Chondrocyte (in vitro differentiated cells): ENCODE measurements at regions not wholly inside any gene's neighbourhood (a gene's known extent, or its start where the extent isn't known, plus 50 kb on each side); places are given as distances from the start of the nearest gene placed in this dataset.
"Not testable (repeated sequence)": the region's sequence is repeated elsewhere in the genome, so short reads cannot be mapped to it uniquely, and the experiment has no call there.

ENCODE experiments used
- DNase-seq: peaks from one replicate; pipeline ENCODE4 v3.0.0; 2021; ENCODE audit warnings: mixed read lengths, low spot score
- H3K27ac Mint-ChIP-seq: one replicate; pipeline ENCODE4 v1.8.0; 2021; ENCODE audit warnings: mild to moderate bottlenecking, moderate library complexity, mixed read lengths; ENCODE audit not compliant: unreplicated experiment
- H3K27me3 Mint-ChIP-seq: 2 replicates; pipeline ENCODE4 v1.8.0; 2021; ENCODE audit warnings: low read depth, mixed read lengths
- H3K36me3 Mint-ChIP-seq: 2 replicates; pipeline ENCODE4 v1.8.0; 2021; ENCODE audit warnings: low read depth, mixed read lengths
- H3K4me1 Mint-ChIP-seq: 2 replicates; pipeline ENCODE4 v1.8.0; 2021; ENCODE audit warnings: low read depth, mild to moderate bottlenecking, mixed read lengths
- H3K4me3 Mint-ChIP-seq: one replicate; pipeline ENCODE4 v1.8.0; 2021; ENCODE audit warnings: mild to moderate bottlenecking, moderate library complexity, mixed read lengths; ENCODE audit not compliant: unreplicated experiment
- H3K9me3 Mint-ChIP-seq: 2 replicates; pipeline ENCODE4 v1.8.0; 2021; ENCODE audit warnings: low read depth, mixed read lengths
- TF ChIP-seq, protein P1 (sequence below): fragments of 200-600 bp; sonication (generic); IDR thresholded peaks from 2 replicates; pipeline ENCODE4 v1.5.0; 2021; ENCODE audit warnings: antibody characterized with exemption, mild to moderate bottlenecking, moderate library complexity

DNA sequence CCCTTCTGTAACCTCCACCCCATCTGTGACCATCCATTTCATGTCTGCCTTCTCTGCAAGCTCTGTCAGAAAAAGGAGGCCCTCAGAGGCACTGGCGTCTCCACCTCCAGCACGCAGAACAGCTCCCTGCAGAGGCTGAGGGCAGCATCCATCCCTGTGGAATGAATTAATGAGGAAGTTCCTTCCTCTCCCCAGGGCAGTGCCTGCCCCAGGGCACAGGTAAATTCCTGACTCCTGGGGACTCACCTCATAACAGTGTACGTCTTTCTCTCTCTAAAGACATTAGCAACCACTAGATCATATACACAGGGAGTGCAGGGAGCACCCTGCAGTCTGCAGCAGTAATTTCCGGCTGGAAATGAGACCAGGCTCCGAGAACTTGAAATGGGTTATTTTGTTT, 155.0 kb upstream of the TMEM132C start:
- Mint-ChIP-seq H3K27ac (no peak overlapping the region), H3K4me3 (no peak overlapping the region), H3K27me3 (peaks cover 2% of the 10 kb centered on the region), H3K4me1 (no peaks in the 10 kb centered on the region), H3K36me3 (no peaks in the 10 kb centered on the region), H3K9me3 (peaks cover 4% of the 10 kb centered on the region)
- TF ChIP-seq, protein P1, sequence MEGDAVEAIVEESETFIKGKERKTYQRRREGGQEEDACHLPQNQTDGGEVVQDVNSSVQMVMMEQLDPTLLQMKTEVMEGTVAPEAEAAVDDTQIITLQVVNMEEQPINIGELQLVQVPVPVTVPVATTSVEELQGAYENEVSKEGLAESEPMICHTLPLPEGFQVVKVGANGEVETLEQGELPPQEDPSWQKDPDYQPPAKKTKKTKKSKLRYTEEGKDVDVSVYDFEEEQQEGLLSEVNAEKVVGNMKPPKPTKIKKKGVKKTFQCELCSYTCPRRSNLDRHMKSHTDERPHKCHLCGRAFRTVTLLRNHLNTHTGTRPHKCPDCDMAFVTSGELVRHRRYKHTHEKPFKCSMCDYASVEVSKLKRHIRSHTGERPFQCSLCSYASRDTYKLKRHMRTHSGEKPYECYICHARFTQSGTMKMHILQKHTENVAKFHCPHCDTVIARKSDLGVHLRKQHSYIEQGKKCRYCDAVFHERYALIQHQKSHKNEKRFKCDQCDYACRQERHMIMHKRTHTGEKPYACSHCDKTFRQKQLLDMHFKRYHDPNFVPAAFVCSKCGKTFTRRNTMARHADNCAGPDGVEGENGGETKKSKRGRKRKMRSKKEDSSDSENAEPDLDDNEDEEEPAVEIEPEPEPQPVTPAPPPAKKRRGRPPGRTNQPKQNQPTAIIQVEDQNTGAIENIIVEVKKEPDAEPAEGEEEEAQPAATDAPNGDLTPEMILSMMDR, result no peak
- no peak for DNase-seq

DNA sequence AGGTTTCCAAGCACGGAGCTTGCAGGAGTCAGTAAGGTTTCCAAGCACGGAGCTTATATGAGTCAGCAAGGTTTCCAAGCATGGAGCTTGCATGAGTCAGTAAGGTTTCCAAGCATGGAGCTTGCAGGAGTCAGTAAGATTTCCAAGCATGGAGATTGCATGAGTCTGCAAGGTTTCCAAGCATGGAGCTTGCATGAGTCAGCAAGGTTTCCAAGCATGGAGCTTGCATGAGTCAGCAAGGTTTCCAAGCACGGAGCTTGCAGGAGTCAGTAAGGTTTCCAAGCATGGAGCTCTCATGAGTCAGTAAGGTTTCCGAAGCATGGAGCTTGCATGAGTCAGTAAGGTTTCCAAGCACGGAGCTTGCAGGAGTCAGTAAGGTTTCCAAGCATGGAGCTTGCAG, 153.7 kb upstream of the TMEM132C start:
- DNase-seq, H3K4me1 Mint-ChIP-seq, H3K4me3 Mint-ChIP-seq, H3K36me3 Mint-ChIP-seq, H3K27me3 Mint-ChIP-seq, H3K9me3 Mint-ChIP-seq, H3K27ac Mint-ChIP-seq: not testable (repeated sequence)

DNA sequence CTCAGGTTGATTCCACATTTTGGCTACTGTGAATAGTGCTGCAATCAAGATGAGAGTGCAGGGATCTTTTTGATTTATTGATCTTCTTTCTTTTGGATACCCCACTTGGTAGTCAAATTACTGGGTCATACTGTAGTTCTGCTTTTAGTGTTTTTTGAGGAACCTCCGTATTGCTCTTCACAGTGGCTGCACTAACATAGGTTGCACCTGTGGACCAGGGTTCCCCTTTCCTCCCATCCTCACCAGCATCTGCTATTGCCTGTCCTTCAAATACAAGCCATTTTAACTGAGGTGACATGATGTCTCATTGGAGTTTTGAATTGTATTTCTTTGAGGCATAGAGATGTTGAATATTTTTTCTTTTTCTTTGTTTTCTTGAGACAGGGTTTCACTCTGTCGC, 152.5 kb upstream of the TMEM132C start:
- TF ChIP-seq, protein P1, result no peak
- Mint-ChIP-seq H3K4me3 (no peak overlapping the region), H3K9me3 (peaks cover 4% of the 10 kb centered on the region), H3K27me3 (peaks cover 2% of the 10 kb centered on the region), H3K4me1 (no peaks in the 10 kb centered on the region), H3K27ac (no peak overlapping the region), H3K36me3 (no peaks in the 10 kb centered on the region)
- DNase-seq, result no peak

DNA sequence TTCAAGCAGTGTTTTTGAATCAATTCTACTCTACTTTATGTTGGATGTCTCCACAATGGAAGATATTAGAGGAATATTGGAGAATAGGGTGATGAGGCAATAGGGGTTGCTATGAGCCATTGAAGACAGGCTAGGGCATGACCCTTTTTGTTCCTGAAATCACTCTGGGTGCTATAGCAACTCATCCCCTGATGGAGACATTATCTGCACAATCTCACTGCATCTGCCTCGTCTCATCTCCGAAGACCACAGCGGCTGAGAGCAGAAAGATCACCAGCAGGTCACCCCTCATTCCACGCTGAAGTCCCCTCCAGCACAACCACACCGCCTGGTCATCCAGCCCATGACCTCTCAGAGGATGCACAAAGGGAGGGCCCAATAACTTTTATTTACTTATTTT, 150.4 kb upstream of the TMEM132C start:
- Mint-ChIP-seq H3K27ac (no peak overlapping the region), H3K27me3 (peaks cover 2% of the 10 kb centered on the region), H3K4me1 (no peaks in the 10 kb centered on the region), H3K9me3 (peaks cover 4% of the 10 kb centered on the region), H3K4me3 (no peak overlapping the region), H3K36me3 (no peaks in the 10 kb centered on the region)
- TF ChIP-seq, protein P1, result no peak
- no peak for DNase-seq

DNA sequence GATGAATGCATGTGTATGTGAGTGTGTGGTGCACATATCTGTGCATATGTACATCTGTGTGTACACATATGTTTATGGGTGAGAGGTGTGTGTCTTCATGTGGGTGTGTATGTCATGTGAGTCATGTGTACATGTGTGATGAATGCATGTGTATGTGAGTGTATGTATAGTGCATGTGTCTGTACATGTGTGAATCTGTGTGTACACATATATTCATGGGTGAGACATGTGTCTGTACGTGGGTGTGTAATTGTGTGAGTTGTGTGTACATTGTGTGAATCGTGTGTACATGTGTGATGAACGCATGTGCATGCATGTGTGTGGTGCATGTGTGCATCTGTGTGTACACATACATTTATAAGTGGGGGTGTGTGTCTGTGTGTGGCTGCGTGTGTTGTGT, 146.9 kb upstream of the TMEM132C start:
- Mint-ChIP-seq H3K27me3 (no peaks in the 10 kb centered on the region), H3K27ac (no peak overlapping the region), H3K4me3 (no peak overlapping the region), H3K36me3 (no peaks in the 10 kb centered on the region), H3K9me3 (peaks cover 5% of the 10 kb centered on the region), H3K4me1 (no peaks in the 10 kb centered on the region)
- TF ChIP-seq, protein P1, result no peak
- DNase-seq, result no peak

DNA sequence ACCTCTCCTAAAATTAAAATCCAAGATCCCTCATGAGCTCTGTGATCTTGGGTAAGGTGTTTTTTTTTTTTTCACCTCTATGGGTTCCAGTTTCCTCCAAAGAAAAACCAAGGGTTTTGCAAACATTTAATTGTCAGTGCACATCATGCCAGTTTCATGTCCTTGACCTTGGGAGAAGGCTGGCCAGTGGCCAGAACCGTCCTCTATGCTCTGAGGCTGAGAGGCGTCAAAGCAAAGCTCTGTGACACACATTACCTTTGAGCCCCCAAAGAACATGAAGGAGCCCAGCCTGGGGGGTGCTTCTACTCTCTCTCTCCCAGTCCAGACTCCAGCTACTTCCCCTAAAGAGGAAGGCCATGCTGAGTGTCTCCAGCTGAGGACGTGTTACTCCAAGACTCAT, 145.5 kb upstream of the TMEM132C start:
- Mint-ChIP-seq H3K9me3 (peaks cover 5% of the 10 kb centered on the region), H3K4me3 (no peak overlapping the region), H3K36me3 (no peaks in the 10 kb centered on the region), H3K27me3 (no peaks in the 10 kb centered on the region), H3K27ac (no peak overlapping the region), H3K4me1 (no peaks in the 10 kb centered on the region)
- DNase-seq, result no peak
- TF ChIP-seq, protein P1, result no peak
